NCI-H1436 treated with DMSO at 0.1 percent for 48 hours (cell line): ENCODE measurements at regions not wholly inside any gene's neighbourhood (a gene's known extent, or its start where the extent isn't known, plus 50 kb on each side); places are given as distances from the start of the nearest gene placed in this dataset.
"Not testable (repeated sequence)": the region's sequence is repeated elsewhere in the genome, so short reads cannot be mapped to it uniquely, and the experiment has no call there.

Experiments
- DNase-seq: peaks from one replicate; lab custom pipeline; 2025; lab: John Stamatoyannopoulos, UW

- DNase-seq: not testable (repeated sequence)
Measured at GRCh38 chr18:8913606-8914403, 188.7 kb upstream of the NDUFV2 start.

GRCh38 chr18:8914404-8915264 is 187.9 kb upstream of the NDUFV2 start:
- DNase-seq: not testable (repeated sequence)

GRCh38 chr18:8920856-8921787 is 181.4 kb upstream of the NDUFV2 start:
- DNase-seq: not testable (repeated sequence)

- no peak for DNase-seq
Measured at GRCh38 chr18:8926464-8926863, 176.0 kb upstream of the NDUFV2 start.

- DNase-seq: no peak
Measured at GRCh38 chr18:8928044-8928443, 174.5 kb upstream of the NDUFV2 start.

- no peak for DNase-seq
Measured at GRCh38 chr18:8928847-8929780, 173.4 kb upstream of the NDUFV2 start.

GRCh38 chr18:8930990-8931616 is 171.4 kb upstream of the NDUFV2 start:
- DNase-seq: no peak

- no peak for DNase-seq
Measured at GRCh38 chr18:8932866-8933265, 169.6 kb upstream of the NDUFV2 start.

GRCh38 chr18:8933714-8934284 is 168.7 kb upstream of the NDUFV2 start:
- DNase-seq: no peak

GRCh38 chr18:8935346-8935745 is 167.2 kb upstream of the NDUFV2 start:
- not testable (repeated sequence) for DNase-seq

- DNase-seq: no peak
Measured at GRCh38 chr18:8936619-8937018, 165.9 kb upstream of the NDUFV2 start.

GRCh38 chr18:8937160-8938094 is 165.1 kb upstream of the NDUFV2 start:
- DNase-seq: no peak

GRCh38 chr18:8938817-8939216 is 163.7 kb upstream of the NDUFV2 start:
- no peak for DNase-seq

GRCh38 chr18:8942021-8942908 is 160.2 kb upstream of the NDUFV2 start:
- no peak for DNase-seq

- DNase-seq: no peak
Measured at GRCh38 chr18:8942909-8943545, 159.5 kb upstream of the NDUFV2 start.

- DNase-seq: no peak
Measured at GRCh38 chr18:8943900-8944870, 158.3 kb upstream of the NDUFV2 start.
